ENCODE measurements at regions not wholly inside any gene's neighbourhood (a gene's known extent, or its start where the extent isn't known, plus 50 kb on each side); places are given as distances from the start of the nearest gene placed in this dataset.

GRCh38 chr10:110358278-110358677, 53.6 kb upstream of the SMNDC1 start:
- Histone ChIP-seq H3K4me3 (no peak overlapping the region), H3K27me3 (peaks cover 0 to 21% of the 10 kb centered on the region in 2 donors), H3K4me1 (peaks cover 0 to 15% (median 0%) of the 10 kb centered on the region in 4 donors), H3K27ac (no peak overlapping the region), H3K36me3 (no peaks in the 10 kb centered on the region), H3K9me3 (no peaks in the 10 kb centered on the region)
- intact Hi-C loops (cut with DNase I; ENCODE audit: low total_unique reads), result loop anchor here (10.0 kb wide), 1 partner anchor 107 kb away; no protein-coding TSS in a partner anchor
- no peak for DNase-seq
- TF ChIP-seq CTCF (IDR thresholded peaks at IDR 0.05), result no peak

DNA sequence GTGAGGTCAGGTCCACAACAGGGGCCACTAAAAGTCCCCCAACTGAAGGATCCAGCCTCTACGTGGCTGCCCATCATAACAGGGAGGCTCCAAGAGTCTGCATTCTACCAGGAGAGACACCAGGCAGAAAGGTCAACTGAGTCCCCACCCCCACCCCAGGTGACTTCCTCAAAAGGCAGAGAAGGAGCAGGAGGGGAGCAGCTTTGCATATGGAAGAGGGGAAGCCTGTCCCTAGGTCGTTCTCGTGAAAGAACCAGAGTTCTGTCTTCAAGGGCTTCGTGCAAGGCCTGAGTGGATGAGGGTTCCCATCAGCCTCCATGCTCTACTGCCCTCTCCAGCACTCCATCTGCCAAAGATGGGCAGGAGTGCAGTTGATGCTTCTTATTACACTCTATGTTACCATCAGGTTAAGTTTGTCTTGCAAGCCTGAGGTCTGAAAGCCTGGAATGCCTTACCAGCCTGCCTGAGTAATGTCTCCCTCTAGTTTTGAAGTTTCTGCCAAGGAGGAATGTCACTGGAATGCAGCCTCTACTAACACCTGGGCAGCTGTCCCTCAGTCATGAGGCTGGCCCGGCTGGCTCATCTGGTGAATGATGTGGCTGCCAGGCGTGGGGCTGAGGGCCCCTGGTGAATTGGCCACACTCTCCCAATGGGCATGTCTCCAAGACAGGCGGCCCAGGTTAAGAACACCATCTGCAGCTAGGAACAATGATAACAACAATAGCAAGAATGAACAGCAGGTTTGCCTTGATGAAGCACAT, 54.3 kb upstream of the SMNDC1 start:
- no peak for TF ChIP-seq CTCF (IDR thresholded peaks at IDR 0.05)
- Histone ChIP-seq H3K4me3 (no peak overlapping the region), H3K4me1 (peaks cover 0 to 8% (median 0%) of the 10 kb centered on the region in 4 donors), H3K9me3 (no peaks in the 10 kb centered on the region), H3K27ac (no peak overlapping the region), H3K36me3 (no peaks in the 10 kb centered on the region), H3K27me3 (peaks cover 0 to 15% of the 10 kb centered on the region in 2 donors)
- intact Hi-C loops (cut with DNase I; ENCODE audit: low total_unique reads), result loop anchor here (10.0 kb wide), 1 partner anchor 106 kb away; no protein-coding TSS in a partner anchor
- DNase-seq, result no peak

GRCh38 chr10:110360857-110361474, 56.2 kb upstream of the SMNDC1 start:
- Histone ChIP-seq H3K9me3 (no peaks in the 10 kb centered on the region), H3K36me3 (no peaks in the 10 kb centered on the region), H3K4me1 (no peaks in the 10 kb centered on the region), H3K4me3 (no peak overlapping the region), H3K27me3 (peaks cover 0 to 15% of the 10 kb centered on the region in 2 donors), H3K27ac (no peak overlapping the region)
- DNase-seq, result no peak
- TF ChIP-seq CTCF (IDR thresholded peaks at IDR 0.05), result no peak
- intact Hi-C loops (cut with DNase I; ENCODE audit: low total_unique reads), result no loop called here

DNA sequence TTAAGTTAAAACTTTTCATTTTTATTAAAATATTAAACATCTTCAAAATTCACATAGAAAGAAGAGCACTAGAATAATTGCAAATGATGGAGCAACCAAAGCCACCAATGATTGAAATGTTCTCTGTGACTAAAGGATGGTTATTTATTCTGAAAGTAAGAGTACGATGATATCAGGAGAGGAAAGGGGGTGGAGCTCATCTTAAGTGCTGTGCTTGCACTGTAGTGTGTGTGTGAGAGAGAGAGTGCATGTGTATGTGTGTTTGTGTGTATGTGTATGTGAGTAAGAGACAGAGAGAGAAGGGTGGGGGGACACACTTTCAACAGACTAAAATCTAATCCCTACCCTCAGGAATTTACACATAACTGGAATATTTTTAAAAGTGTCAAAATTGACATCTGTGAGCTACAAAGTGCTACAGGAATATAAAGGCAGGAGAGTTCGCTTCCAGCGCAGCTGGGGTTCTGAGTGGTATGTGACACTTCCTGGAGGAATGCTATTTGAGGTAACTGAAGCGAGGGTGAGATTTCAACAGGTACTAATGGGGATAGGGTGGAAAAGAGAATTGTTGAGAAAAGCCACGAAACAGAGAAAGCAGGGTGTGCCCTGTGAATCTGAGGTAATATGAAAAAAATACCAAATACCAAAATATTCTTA, 57.2 kb upstream of the SMNDC1 start:
- intact Hi-C loops (cut with DNase I; ENCODE audit: low total_unique reads), result no loop called here
- DNase-seq, result no peak

More for the DNA sequence above, 57.2 kb upstream of the SMNDC1 start:
- TF ChIP-seq CTCF (IDR thresholded peaks at IDR 0.05), result no peak
- no peaks in the 10 kb centered on the region for H3K9me3 ChIP-seq
- H3K36me3 ChIP-seq, result no peaks in the 10 kb centered on the region
- no peak overlapping the region for H3K27ac ChIP-seq
- no peaks in the 10 kb centered on the region for H3K4me1 ChIP-seq
- no peak overlapping the region for H3K4me3 ChIP-seq
- peaks cover 0 to 13% of the 10 kb centered on the region in 2 donors for H3K27me3 ChIP-seq

Data from tibial artery (tissue), 4 donors.